CD14-positive monocyte (primary cell): ENCODE measurements at regions not wholly inside any gene's neighbourhood (a gene's known extent, or its start where the extent isn't known, plus 50 kb on each side); places are given as distances from the start of the nearest gene placed in this dataset.

ENCODE experiments used
- DNase-seq, 3 donors: peaks; one replicate each; pipeline ENCODE4 v3.0.0-alpha.2; 2011 to 2022
- H2AFZ ChIP-seq: 2 replicates; pipeline ENCODE4 v1.6.0; 2012; ENCODE audit warnings: mild to moderate bottlenecking, low read depth, low read length, inconsistent platforms; ENCODE audit not compliant: insufficient read depth, poor library complexity, severe bottlenecking
- H3K27ac ChIP-seq, 2 donors: 1 replicate in 1 of 2; 2 replicates in 1 of 2; pipeline ENCODE4 v1.5.1; 2012 to 2013; ENCODE audit warnings: low read length in 2 of 2, control low read depth in 1 of 2, inconsistent platforms in 1 of 2, low read depth in 1 of 2, mild to moderate bottlenecking in 1 of 2
- H3K27me3 ChIP-seq, 2 donors: one replicate each; pipeline versions ENCODE4 v1.6.0 to v1.6.1; 2011 to 2013; ENCODE audit warnings: low read length in 2 of 2; ENCODE audit not compliant: control insufficient read depth in 2 of 2, insufficient read depth in 2 of 2
- H3K36me3 ChIP-seq, 2 donors: replicated peaks in 1 of 2; 1 replicate in 1 of 2; 2 replicates in 1 of 2; pipeline versions ENCODE4 v1.5.1 to v1.6.1; 2012 to 2013; ENCODE audit warnings: low read length in 2 of 2, control low read depth in 1 of 2, inconsistent platforms in 1 of 2, mild to moderate bottlenecking in 1 of 2; ENCODE audit not compliant: insufficient read depth in 2 of 2, control insufficient read depth in 1 of 2
- H3K4me1 ChIP-seq, 2 donors: 1 replicate in 1 of 2; 2 replicates in 1 of 2; pipeline versions ENCODE4 v1.5.1 to v1.6.1; 2012 to 2013; ENCODE audit warnings: low read length in 2 of 2, control low read depth in 1 of 2, inconsistent platforms in 1 of 2, mild to moderate bottlenecking in 1 of 2, moderate library complexity in 1 of 2; ENCODE audit not compliant: insufficient read depth in 2 of 2, control insufficient read depth in 1 of 2
- H3K4me2 ChIP-seq: replicated peaks from 2 replicates; pipeline ENCODE3; 2012; ENCODE audit warnings: low read length, moderate library complexity, mild to moderate bottlenecking; ENCODE audit not compliant: poor library complexity, severe bottlenecking; ENCODE audit errors: extremely low read depth
- H3K4me3 ChIP-seq, 3 experiments: fragments of 200-600 bp in 1 of 3; sonication (generic) in 1 of 3; replicated peaks in 1 of 3; 1 replicate in 2 of 3; 2 replicates in 1 of 3; pipeline ENCODE4 v1.5.1; 2011 to 2013; ENCODE audit warnings: low read length in 3 of 3, mild to moderate bottlenecking in 3 of 3, control low read depth in 2 of 3, low read depth in 2 of 3, inconsistent platforms in 1 of 3, moderate library complexity in 1 of 3
- H3K79me2 ChIP-seq: 2 replicates; pipeline ENCODE4 v1.6.0; 2012; ENCODE audit warnings: mild to moderate bottlenecking, control low read depth, inconsistent platforms, low read length, moderate library complexity; ENCODE audit not compliant: insufficient read depth
- H3K9ac ChIP-seq: 2 replicates; pipeline ENCODE4 v1.6.0; 2017; ENCODE audit warnings: low read length, mild to moderate bottlenecking; ENCODE audit not compliant: insufficient read depth, poor library complexity, severe bottlenecking
- H3K9me3 ChIP-seq, 2 donors: replicated peaks in 1 of 2; 1 replicate in 1 of 2; 2 replicates in 1 of 2; pipeline versions ENCODE4 v1.5.1 to v1.6.1; 2012 to 2013; ENCODE audit warnings: low read length in 2 of 2, control low read depth in 1 of 2; ENCODE audit not compliant: control insufficient read depth in 1 of 2, insufficient read depth in 1 of 2
- H4K20me1 ChIP-seq: 2 replicates; pipeline ENCODE4 v1.6.0; 2012; ENCODE audit warnings: mild to moderate bottlenecking, low read length, control low read depth, moderate library complexity; ENCODE audit not compliant: insufficient read depth
- H3K27ac Mint-ChIP-seq, 7 donors: one replicate each; pipeline ENCODE4 v1.8.0; 2020; ENCODE audit warnings: mild to moderate bottlenecking in 7 of 7, mixed read lengths in 7 of 7, moderate library complexity in 6 of 7, inconsistent platforms in 2 of 7
- H3K27me3 Mint-ChIP-seq, 3 donors: one replicate each; pipeline ENCODE4 v1.8.0; 2021 to 2022; ENCODE audit warnings: low read depth in 3 of 3, mild to moderate bottlenecking in 3 of 3, mixed read lengths in 3 of 3, moderate library complexity in 3 of 3, inconsistent platforms in 1 of 3
- H3K36me3 Mint-ChIP-seq, 2 donors: one replicate each; pipeline ENCODE4 v1.8.0; 2020; ENCODE audit warnings: mixed read lengths in 2 of 2, inconsistent platforms in 1 of 2, mild to moderate bottlenecking in 1 of 2
- H3K4me1 Mint-ChIP-seq: one replicate; pipeline ENCODE4 v1.8.0; 2020; ENCODE audit warnings: mild to moderate bottlenecking, mixed read lengths
- H3K4me3 Mint-ChIP-seq, 2 donors: one replicate each; pipeline ENCODE4 v1.8.0; 2020; ENCODE audit warnings: mild to moderate bottlenecking in 2 of 2, mixed read lengths in 2 of 2, moderate library complexity in 1 of 2
- H3K9me3 Mint-ChIP-seq, 7 donors: one replicate each; pipeline ENCODE4 v1.8.0; 2020 to 2022; ENCODE audit warnings: mixed read lengths in 7 of 7, mild to moderate bottlenecking in 6 of 7, moderate library complexity in 6 of 7, inconsistent platforms in 2 of 7
- WGBS: methylation state at CpG from one replicate; pipeline ENCODE4 v1.1.5; 2013; ENCODE audit warnings: missing lambda C conversion rate; ENCODE audit not compliant: insufficient coverage; 5-methylcytosine and 5-hydroxymethylcytosine counted together
- intact Hi-C, 2 donors: fragments of 100-400 bp; cut with micrococcal nuclease; formaldehyde crosslinking; loops; one replicate each; pipeline versions ENCODE4 v1.15.0 to v1.15.1; 2023
- TF ChIP-seq, protein P1 (sequence below): fragments of 200-600 bp; IDR thresholded peaks from one replicate; pipeline ENCODE4 v1.8.0; 2022; ENCODE audit warnings: antibody characterized with exemption, mild to moderate bottlenecking

DNA sequence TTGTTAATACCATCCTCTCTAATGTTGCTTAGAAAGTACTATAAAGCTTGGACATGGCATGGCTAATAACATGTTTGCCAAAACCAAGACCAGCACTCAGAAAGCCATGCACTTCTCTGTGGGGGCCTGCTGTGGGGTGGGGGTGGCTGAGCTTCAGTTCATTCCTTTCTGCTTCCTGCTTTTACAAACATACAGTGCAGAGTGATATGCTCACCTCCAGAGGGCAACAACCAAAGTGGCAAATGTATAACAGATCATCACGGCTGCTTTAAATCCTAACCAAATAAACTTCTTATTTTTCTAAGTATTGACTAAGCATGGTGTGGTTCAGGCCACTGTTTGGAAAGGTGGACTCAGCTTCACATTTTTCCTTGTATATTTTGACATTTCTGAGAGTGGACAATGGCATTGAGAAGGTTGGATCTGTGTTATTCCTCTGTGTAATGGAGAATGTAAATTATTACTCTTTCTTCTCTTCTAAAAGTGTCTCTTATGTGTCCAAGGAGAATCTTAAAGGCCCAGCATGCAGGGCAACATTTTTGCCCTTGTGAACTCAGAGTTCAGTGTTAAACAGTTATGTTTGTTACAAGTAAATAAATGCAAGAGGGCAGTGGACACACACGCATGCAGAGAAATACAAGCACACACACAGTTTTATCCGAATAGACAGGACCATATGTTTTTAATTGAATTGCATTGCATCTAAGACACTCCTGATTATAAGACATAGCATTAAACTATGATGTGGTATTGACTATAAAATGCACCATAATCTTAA lies 186.1 kb downstream of the HERPUD2 start:
- no peak overlapping the region for H3K4me3 Mint-ChIP-seq
- no peak overlapping the region for H3K9ac ChIP-seq
- DNase-seq: no peak
- H2AFZ ChIP-seq: no peak overlapping the region
- no peak overlapping the region for H3K4me2 ChIP-seq
- no peaks in the 10 kb centered on the region for H3K9me3 Mint-ChIP-seq
- H3K9me3 ChIP-seq: no peaks in the 10 kb centered on the region
- no peak overlapping the region for H3K27ac Mint-ChIP-seq
- H3K36me3 ChIP-seq: no peaks in the 10 kb centered on the region
- intact Hi-C loops: no loop called here
- peaks cover 5 to 9% (median 8%) of the 10 kb centered on the region in 3 donors for H3K27me3 Mint-ChIP-seq
- no peaks in the 10 kb centered on the region for H3K4me1 ChIP-seq
- H3K27me3 ChIP-seq: no peaks in the 10 kb centered on the region
- no peaks in the 10 kb centered on the region for H3K79me2 ChIP-seq
- H3K4me1 Mint-ChIP-seq: no peaks in the 10 kb centered on the region
- no peaks in the 10 kb centered on the region for H4K20me1 ChIP-seq
- no CpG with 5 or more reads among the region's 3 CpGs for WGBS
- TF ChIP-seq, protein P1, sequence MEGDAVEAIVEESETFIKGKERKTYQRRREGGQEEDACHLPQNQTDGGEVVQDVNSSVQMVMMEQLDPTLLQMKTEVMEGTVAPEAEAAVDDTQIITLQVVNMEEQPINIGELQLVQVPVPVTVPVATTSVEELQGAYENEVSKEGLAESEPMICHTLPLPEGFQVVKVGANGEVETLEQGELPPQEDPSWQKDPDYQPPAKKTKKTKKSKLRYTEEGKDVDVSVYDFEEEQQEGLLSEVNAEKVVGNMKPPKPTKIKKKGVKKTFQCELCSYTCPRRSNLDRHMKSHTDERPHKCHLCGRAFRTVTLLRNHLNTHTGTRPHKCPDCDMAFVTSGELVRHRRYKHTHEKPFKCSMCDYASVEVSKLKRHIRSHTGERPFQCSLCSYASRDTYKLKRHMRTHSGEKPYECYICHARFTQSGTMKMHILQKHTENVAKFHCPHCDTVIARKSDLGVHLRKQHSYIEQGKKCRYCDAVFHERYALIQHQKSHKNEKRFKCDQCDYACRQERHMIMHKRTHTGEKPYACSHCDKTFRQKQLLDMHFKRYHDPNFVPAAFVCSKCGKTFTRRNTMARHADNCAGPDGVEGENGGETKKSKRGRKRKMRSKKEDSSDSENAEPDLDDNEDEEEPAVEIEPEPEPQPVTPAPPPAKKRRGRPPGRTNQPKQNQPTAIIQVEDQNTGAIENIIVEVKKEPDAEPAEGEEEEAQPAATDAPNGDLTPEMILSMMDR: no peak
- H3K36me3 Mint-ChIP-seq: no peaks in the 10 kb centered on the region
- H3K4me3 ChIP-seq: no peak overlapping the region
- H3K27ac ChIP-seq: no peak overlapping the region

DNA sequence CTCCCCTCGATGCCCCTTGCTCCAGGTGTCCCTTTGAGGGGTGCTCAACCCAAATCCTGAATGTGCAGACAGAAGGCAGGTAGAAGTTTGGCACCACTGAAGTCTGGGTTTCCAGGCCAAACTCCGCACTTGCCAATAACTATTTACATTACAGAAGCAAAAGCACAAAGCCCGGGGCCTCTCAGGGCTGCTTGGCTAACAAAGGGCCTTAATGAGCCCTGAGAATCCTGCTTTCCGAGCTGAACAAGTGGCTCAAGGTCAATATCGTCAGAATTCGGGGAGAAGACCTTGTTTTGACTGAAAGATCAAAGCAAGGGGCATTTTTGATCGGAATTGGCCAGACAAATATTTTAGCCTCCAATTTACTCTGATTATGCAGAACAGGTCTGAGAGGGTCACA lies 189.9 kb downstream of the HERPUD2 start:
- Mint-ChIP-seq H3K9me3 (no peaks in the 10 kb centered on the region), H3K27me3 (peaks cover 2 to 7% (median 5%) of the 10 kb centered on the region in 3 donors), H3K27ac (no peak overlapping the region), H3K4me1 (no peaks in the 10 kb centered on the region), H3K36me3 (no peaks in the 10 kb centered on the region), H3K4me3 (no peak overlapping the region)
- DNase-seq: no peak
- Histone ChIP-seq H3K27ac (no peak overlapping the region), H3K36me3 (no peaks in the 10 kb centered on the region), H3K9ac (no peak overlapping the region), H4K20me1 (no peaks in the 10 kb centered on the region), H3K4me3 (no peak overlapping the region), H3K27me3 (no peaks in the 10 kb centered on the region), H2AFZ (no peak overlapping the region), H3K4me2 (no peak overlapping the region), H3K9me3 (no peaks in the 10 kb centered on the region), H3K4me1 (no peaks in the 10 kb centered on the region), H3K79me2 (no peaks in the 10 kb centered on the region)
- 89% methylated on average over 7 of the region's 7 CpGs for WGBS
- TF ChIP-seq, protein P1: no peak
- intact Hi-C loops: no loop called here
